DMS53 treated with DMSO at 0.1 percent for 48 hours (cell line): ENCODE measurements at regions not wholly inside any gene's neighbourhood (a gene's known extent, or its start where the extent isn't known, plus 50 kb on each side); places are given as distances from the start of the nearest gene placed in this dataset.
"Not testable (repeated sequence)": the region's sequence is repeated elsewhere in the genome, so short reads cannot be mapped to it uniquely, and the experiment has no call there.

Experiments
- DNase-seq: peaks from one replicate; lab custom pipeline; 2025; ENCODE audit not compliant: unreplicated experiment; lab: John Stamatoyannopoulos, UW

DNA sequence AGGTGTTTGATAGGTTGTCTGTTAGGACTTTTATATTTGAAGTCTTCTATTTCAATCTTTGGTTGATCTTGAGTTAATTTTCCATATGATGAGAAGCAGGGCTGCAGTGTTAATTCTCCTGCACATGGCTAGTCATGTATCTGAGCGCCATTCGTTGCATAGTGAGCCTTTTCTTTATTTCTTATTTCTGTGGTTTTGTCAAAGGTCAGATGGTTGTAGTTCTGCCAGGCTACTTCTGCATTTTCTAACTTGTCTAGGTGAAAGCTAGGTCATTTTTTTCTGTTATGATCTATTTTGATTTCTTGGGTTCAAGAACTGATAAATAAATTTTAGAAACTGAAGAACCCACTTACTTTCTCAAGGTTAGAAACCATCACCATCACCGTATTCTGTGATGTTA, 56.7 kb downstream of the CCDC74A start:
- DNase-seq: no peak

DNA sequence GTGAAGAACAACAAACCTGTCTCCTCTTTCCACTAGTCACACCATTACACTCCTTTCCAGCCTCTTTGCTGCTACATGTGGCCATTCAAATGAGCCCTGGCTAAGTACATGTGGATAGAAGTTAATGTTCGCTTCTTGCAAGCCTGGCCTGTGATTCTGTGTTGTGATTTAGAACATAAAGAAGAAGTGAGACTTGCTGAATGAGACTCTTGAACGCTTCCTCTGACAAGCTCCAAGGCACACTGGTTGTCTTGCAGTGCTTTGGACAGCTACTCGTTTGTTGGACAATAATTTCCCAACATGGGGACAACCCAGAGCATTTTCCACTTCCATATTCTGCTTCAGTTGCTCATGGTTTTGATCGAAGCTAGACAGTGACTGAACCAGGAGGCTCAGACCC, 57.3 kb downstream of the CCDC74A start:
- no peak for DNase-seq

DNA sequence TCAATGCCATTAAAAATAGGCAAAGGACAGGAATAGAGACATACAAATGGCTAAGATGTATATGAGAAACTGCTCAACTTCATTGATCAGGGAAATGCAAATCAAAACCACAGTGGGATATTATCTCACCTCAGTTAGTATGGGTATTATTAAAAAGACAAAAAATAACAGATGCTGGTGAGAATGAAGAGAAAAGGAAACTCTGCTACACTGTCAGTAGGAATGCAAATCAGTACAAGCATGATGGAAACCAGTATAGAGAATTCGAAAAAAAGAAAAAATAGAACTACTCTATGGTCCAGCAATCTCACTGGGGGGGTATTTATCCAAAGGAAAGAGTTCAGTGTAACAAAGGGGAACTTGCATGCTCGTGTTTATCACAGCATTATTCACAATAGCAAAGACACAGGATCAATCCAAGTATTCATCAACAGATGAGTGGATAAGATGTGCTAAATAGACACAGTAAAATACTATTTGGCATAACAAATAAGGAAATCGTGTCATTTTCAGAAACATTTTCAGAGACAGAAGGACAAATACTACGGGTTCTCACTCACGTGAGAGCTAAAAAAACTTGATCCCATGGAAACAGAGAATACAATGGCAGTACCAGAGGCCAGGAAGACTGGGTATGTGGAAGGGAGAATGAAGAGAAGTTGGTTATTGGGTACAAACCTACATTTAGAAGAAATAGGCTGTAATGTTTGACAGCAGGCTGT, 60.6 kb downstream of the CCDC74A start:
- DNase-seq: no peak

DNA sequence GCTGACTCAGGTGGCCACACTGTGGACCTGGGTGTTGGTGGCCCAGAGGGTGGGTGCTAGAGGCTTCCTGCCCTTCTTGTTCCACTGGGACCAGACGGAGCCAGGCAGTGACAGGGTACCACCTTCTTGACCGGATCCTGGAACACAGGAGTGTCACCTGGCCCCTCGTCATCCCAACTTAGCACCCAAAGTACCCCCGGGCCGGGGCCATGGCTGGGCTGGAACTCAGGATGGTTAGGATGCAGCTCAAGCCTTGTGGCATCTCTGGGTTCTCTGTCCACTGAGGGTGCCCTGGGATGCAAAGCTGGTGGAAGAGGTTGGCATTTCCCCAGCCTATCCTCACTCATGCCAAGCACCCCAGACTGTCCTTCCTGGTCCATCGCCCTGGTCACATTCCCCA, 61.4 kb downstream of the CCDC74A start:
- DNase-seq: not testable (repeated sequence)

DNA sequence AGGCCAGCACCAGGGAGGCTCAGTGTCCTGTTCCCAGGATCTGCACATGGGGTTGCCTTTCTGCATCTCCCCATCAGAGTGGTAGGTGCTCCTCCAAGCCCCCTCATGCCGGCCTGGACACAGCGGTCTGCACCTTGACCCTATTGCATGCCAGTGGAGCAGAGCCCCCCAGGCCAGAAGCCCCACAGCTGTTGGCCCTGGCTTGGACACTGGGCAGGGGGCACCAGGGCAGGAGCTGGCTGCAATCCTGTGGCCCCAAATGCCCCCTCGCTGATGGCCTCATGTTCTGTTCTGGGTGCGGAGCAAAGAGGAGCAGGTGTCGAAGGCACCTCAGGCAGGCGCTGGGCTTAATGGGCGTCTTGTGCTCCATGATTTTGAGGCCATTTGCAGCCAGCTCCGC, 62.7 kb downstream of the CCDC74A start:
- DNase-seq: no peak

DNA sequence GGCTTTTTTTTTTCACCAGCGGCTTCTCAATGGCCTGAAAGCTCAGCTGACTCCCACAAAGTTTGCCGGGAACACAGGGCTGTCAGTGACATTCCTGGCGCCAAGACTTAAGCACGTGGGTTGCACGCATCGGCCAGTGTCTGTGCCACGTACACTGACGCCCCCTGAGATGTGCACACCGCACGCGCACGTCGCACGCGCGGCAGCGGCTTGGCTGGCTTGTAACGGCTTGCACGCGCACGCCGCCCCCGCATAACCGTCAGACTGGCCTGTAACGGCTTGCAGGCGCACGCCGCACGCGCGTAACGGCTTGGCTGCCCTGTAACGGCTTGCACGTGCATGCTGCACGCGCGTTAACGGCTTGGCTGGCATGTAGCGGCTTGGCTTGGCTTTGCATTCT, 63.2 kb downstream of the CCDC74A start:
- no peak for DNase-seq

DNA sequence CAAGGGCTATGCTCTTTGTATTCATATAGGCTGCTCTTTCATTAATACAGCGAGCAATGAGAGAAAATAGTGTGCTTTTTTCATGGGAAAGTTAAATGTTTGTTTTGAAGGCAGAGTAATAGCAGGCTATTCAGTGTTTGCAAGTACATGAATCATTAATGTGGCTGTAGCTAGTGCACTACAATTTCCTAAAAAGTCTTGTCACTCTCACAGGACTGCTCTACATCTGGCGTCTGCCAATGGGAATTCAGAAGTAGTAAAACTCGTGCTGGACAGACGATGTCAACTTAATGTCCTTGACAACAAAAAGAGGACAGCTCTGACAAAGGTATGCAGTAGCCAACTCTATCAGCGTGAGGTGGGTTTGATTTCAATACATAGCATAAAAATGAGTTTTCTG, 68.9 kb downstream of the CCDC74A start:
- DNase-seq: not testable (repeated sequence)

DNA sequence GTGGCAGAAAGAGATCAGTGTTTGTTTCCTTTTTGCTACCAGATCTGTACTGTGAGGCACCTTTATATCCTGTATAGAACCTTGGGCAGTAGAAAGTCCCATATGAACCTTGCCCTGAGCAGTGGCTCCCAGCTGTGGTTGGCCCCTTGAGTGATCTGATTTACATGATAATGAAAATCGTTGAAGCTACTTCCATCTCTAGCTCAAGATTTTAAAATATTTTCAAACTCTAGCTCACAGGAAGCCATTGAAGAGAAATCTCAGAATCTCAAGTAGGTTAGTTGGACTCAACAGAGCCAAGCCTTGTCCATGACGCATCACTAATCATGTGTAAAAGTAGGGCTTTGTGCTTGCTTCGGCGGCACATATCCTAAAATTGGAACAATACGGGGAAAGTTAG, 74.8 kb downstream of the CCDC74A start:
- DNase-seq: not testable (repeated sequence)

DNA sequence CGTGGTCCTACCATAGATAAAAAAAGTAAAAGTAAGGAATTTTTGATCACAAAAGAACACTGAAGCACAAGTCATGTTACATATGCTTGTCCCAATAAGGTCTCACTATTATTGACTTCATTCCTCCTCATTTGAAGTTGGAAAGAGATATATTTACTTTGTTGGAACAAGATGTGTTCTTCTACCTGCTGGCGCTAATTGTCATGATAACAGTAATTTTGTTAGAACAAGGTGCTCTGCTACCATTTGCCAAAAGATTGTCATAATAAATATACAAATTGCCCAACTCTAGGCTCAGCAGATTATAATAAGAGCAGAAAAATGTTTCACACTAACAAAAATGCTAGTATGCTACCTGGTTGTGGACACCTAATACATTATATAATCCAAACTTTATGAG, 77.0 kb downstream of the CCDC74A start:
- DNase-seq: not testable (repeated sequence)

DNA sequence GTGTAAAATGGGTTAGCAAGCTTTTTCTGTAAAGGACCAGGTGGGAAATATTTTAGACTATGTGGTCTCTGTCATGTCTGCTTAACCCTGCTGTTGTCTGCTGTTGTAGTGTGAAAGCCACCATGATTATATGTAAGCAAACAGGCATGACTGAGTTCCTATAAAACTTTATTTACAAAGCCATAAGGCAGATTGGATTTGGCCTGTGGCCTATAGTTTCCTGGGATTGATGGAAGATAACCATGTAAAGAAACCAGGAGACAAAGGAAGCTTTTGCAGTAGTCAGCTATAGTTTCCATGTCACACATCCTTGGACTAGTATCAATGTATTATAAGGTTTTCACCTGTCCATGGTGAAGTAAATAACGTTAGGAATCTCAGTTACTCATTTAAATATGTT, 78.7 kb downstream of the CCDC74A start:
- not testable (repeated sequence) for DNase-seq

DNA sequence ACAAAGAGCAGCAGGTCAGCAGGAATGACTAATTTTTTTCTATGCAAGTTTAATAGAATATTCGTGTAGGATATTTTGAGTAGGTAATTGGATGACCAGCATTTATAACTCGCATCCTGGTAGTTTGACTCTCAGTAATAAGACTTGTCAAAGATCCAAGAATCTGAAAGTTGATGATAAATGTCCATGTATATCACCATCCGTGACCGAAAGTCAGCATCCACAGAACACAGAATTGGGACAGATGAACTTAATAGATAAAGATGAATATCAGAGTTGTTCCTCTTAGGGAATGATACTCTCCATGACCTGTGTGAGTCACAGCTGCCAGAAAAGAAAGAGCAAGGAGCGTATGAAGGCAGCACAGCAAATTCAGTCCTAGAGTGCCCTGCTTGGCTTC, 79.4 kb downstream of the CCDC74A start:
- DNase-seq: not testable (repeated sequence)

DNA sequence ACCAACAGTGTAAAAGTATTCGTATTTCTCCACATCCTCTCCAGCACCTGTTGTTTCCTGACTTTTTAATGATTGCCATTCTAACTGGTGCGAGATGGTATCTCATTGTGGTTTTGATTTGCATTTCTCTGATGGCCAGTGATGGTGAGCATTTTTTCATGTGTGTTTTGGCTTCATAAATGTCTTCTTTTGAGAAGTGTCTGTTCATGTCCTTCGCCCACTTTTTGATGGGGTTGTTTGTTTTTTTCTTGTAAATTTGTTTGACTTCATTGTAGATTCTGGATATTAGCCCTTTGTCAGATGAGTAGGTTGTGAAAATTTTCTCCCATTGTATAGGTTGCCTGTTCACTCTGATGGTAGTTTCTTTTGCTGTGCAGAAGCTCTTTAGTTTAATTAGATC, 86.9 kb downstream of the CCDC74A start:
- not testable (repeated sequence) for DNase-seq

DNA sequence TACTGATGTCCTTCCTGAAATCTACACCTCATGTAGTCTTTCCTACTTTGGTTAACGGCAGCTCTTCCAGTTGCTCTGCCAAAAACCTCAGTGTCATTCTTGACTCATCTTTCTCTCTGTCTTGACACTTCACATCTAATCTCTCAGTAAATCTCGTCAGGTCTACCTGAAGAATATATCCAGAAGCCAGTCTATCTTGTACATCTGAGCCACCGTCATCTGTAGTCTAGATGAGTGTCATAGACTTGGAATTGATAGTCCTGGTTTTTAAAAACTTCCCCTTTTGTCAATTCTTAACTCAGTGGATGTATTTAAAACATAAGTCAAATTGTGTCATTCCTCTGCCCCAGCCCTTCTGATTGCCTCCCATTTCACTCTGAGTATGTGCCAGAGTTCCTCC, 90.6 kb downstream of the CCDC74A start:
- not testable (repeated sequence) for DNase-seq

DNA sequence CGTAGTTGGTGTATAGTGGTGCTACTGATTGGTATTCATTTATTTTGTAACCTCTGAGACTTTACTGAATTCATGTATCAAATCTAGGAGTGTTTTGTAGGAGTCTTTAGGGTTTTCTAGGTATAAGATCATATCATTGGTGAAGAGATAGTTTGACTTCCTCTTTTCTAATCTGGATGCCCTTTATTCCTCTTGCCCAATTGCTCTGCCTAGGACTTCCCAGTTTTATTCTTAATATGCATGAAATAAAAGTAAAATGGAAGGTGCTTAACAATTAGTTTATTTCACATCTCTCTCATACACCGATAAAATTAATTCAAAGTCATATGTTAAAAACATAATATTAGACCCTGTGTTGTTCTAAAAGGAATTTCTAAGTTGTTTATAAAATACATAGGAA, 95.2 kb downstream of the CCDC74A start:
- DNase-seq: not testable (repeated sequence)

DNA sequence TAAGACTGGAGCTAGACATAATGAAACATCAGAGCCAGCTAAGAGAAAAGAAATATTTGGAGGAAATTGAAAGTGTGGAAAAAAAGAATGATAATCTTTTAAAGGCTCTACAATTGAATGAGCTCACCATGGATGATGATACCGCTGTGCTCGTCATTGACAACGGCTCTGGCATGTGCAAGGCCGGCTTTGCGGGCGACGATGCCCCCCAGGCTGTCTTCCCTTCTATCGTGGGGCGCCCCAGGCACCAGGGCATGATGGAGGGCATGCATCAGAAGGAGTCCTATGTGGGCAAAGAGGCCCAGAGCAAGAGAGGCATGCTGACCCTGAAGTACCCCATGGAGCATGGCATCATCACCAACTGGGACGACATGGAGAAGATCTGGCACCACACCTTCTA, 98.3 kb downstream of the CCDC74A start:
- not testable (repeated sequence) for DNase-seq

DNA sequence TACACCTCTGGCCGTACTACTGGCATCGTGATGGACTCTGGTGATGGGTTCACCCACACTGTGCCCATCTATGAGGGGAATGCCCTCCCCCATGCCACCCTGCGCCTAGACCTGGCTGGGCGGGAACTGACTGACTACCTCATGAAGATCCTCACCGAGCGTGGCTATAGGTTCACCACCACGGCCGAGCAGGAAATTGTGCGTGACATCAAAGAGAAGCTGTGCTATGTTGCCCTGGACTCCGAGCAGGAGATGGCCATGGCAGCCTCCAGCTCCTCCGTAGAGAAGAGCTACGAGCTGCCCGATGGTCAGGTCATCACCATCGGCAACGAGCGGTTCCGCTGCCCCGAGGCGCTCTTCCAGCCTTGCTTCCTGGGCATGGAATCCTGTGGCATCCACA, 98.9 kb downstream of the CCDC74A start:
- not testable (repeated sequence) for DNase-seq

DNA sequence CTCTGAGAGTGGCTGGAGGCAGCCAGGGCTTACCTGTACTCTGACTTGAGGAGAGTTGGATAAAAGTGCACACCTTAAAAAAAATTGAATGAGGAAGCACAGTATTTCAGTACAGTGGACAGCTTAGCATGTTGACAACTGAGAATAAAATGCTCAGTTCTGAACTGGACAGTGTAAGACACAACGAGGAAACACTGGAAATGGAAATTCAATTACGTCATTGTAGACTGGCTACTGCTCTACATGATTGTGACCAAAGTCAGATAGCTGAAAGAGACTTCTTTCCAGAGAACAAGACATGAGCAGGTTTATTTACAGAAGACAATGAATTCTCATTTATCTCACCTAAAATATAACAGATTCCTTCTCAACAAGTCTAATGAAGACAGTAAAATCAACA, 100.1 kb downstream of the CCDC74A start:
- DNase-seq: not testable (repeated sequence)

DNA sequence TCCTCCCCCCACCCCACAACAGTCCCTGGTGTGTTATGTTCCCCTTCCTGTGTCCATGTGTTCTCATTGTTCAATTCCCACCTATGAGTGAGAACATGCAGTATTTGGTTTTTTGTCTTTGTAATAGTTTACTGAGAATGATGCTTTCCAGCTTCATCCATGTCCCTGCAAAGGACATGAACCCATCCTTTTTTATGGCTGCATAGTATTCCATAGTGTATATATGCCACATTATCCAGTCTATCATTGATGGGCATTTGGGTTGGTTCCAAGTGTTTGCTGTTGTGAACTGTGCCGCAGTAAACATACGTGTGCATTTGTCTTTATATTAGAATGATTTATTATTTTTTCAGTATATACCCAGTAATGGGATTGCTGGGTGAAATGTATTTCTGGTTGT, 104.0 kb downstream of the CCDC74A start:
- DNase-seq: not testable (repeated sequence)

DNA sequence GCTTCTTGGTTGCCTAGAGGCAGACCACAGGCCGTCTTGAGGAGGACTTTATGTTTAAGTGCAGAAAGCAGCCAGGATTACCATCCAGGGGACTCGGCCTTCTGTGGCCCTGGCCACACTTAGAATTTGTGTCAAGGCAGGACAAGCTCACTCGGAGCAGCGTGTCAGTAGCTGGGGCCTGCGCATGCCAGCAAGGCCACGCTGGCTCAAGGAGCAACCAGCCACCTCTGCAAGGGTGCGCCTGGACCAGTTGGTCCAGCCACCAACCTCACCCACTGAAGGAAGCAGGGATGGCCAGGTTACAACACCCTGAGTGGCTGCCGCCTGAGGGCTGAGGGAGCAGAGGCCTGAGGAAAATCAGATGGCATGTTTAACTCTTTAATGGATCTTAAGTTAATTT, 105.7 kb downstream of the CCDC74A start:
- DNase-seq: not testable (repeated sequence)

DNA sequence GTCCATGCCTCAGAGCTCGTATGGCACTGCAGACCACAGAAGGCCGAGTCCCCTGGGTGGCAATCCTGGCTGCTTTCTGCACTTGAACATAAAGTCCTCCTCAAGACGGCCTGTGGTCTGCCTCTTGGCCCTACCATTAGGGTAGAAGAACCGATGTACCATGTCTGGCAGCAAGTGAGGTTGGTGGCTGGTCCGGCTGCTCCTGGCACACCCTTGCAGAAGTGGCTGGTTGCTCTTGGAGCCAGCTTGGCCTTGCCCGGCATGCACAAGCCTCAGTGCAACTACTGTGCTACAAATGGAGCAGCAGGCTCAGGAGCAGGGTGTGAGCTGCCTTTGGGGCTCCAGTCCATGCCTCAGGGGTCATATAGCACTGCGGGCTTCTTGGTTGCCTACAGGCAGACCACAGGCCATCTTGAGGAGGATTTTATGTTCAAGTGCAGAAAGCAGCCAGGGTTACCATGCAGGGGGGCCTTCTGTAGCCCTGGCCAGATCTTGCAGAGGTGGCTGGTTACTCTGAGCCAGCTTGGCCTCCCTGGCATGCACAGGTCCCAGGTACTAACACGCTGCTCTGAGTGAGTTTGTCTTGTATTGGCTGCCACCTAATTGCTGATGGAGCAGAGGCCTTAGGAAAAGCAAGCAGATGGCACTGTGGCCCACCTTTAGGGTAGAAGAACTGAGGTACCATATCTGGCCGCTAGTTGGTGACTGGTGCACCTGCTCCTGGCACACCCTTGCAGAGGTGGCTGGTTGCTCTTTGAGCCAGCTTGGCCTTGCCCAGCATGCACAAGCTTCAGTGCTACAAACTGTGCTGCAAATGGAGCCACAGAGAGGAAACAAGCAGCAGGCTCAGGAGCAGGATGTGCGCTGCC, 106.4 kb downstream of the CCDC74A start:
- DNase-seq: not testable (repeated sequence)

DNA sequence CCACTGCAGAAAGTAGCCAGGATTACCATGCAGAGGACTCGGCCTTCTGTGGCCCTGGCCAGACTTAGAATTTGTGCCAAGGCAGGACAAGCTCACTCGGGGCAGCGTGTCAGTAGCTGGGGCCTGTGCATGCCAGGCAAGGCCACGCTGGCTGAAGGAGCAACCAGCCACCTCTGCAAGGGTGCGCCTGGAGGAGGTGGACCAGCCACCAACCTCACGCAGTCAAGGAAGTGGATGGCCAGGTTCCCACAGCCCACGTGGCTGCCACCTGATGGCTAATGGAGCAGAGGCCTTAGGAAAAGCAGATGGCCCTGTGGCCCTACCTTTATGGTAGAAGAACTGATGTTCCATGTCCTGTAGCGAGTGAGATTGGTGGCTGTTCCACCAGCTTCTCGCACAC, 107.9 kb downstream of the CCDC74A start:
- DNase-seq: no peak

DNA sequence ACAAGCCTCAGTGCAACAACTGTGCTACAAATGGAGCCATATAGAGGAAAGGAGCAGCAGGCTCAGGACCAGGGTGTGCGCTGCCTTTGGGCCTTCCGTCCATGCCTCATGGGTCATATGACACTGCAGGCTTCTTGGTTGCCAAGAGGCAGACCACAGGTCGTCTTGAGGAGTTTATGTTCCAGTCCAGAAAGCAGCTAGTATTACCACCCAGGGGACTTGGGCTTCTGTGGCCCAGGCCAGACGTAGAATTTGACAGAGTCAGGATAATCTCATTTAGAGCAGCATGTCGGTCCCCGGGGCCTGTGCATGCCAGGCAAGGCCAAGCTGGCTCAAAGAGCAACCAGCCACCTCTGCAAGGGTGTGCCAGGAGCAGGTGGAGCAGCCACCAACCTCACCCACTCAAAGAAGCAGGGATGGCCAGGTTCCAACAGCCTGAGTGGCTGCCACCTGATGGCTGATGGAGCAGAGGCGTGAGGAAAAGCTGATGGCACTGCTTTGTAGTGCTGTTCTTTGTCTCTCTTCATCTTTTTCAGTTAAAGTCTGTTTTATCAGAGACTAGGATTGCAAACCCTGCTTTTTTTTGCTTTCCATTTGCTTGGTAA, 109.1 kb downstream of the CCDC74A start:
- DNase-seq: not testable (repeated sequence)
